GM19452 (cell line): ENCODE measurements at regions not wholly inside any gene's neighbourhood (a gene's known extent, or its start where the extent isn't known, plus 50 kb on each side); places are given as distances from the start of the nearest gene placed in this dataset.
"Not testable (repeated sequence)": the region's sequence is repeated elsewhere in the genome, so short reads cannot be mapped to it uniquely, and the experiment has no call there.

ENCODE experiments used
- ATAC-seq: cut with Tn5 transposase; IDR thresholded peaks from one replicate; pipeline ENCODE4 v1.9.1; 2021; ENCODE audit not compliant: unreplicated experiment

- ATAC-seq, result no peak
Measured at GRCh38 chr6:62819640-62820039, 391.6 kb upstream of the FKBP1C start.

- ATAC-seq, result no peak
Measured at GRCh38 chr6:62808565-62809293, 402.5 kb upstream of the FKBP1C start.

- no peak for ATAC-seq
Measured at GRCh38 chr6:62805431-62805830, 405.8 kb upstream of the FKBP1C start.

- ATAC-seq, result no peak
Measured at GRCh38 chr6:62803094-62803493, 408.2 kb upstream of the FKBP1C start.

GRCh38 chr6:62797190-62797589 lies 414.1 kb upstream of the FKBP1C start:
- no peak for ATAC-seq

GRCh38 chr6:62775427-62776022 lies 435.7 kb upstream of the FKBP1C start:
- no peak for ATAC-seq

GRCh38 chr6:62766174-62766573 lies 445.1 kb upstream of the FKBP1C start:
- ATAC-seq, result not testable (repeated sequence)

GRCh38 chr6:62764841-62765240 lies 446.4 kb upstream of the FKBP1C start:
- no peak for ATAC-seq

GRCh38 chr6:62763125-62763912 lies 447.9 kb upstream of the FKBP1C start:
- no peak for ATAC-seq

GRCh38 chr6:62746968-62747367 lies 460.9 kb upstream of the KHDRBS2 start:
- ATAC-seq, result no peak

- no peak for ATAC-seq
Measured at GRCh38 chr6:62746161-62746560, 460.1 kb upstream of the KHDRBS2 start.

GRCh38 chr6:62740596-62740995 lies 454.6 kb upstream of the KHDRBS2 start:
- ATAC-seq, result no peak

- no peak for ATAC-seq
Measured at GRCh38 chr6:62740171-62740570, 454.1 kb upstream of the KHDRBS2 start.

- ATAC-seq, result no peak
Measured at GRCh38 chr6:62737792-62738191, 451.8 kb upstream of the KHDRBS2 start.

- no peak for ATAC-seq
Measured at GRCh38 chr6:62721408-62721807, 435.4 kb upstream of the KHDRBS2 start.

GRCh38 chr6:62716719-62717118 lies 430.7 kb upstream of the KHDRBS2 start:
- no peak for ATAC-seq

GRCh38 chr6:62714112-62714511 lies 428.1 kb upstream of the KHDRBS2 start:
- no peak for ATAC-seq

- ATAC-seq, result no peak
Measured at GRCh38 chr6:62711750-62712149, 425.7 kb upstream of the KHDRBS2 start.

- ATAC-seq, result no peak
Measured at GRCh38 chr6:62707914-62708313, 421.9 kb upstream of the KHDRBS2 start.

GRCh38 chr6:62707156-62707555 lies 421.1 kb upstream of the KHDRBS2 start:
- ATAC-seq, result no peak

- ATAC-seq, result no peak
Measured at GRCh38 chr6:62683063-62683462, 397.0 kb upstream of the KHDRBS2 start.

- ATAC-seq, result no peak
Measured at GRCh38 chr6:62681108-62681507, 395.1 kb upstream of the KHDRBS2 start.
